Dermis blood vessel endothelial cell (primary cell): ENCODE measurements at regions not wholly inside any gene's neighbourhood (a gene's known extent, or its start where the extent isn't known, plus 50 kb on each side); places are given as distances from the start of the nearest gene placed in this dataset.
"Not testable (repeated sequence)": the region's sequence is repeated elsewhere in the genome, so short reads cannot be mapped to it uniquely, and the experiment has no call there.

ENCODE experiments used
- DNase-seq: peaks from one replicate; pipeline ENCODE4 v3.0.0; 2010

DNA sequence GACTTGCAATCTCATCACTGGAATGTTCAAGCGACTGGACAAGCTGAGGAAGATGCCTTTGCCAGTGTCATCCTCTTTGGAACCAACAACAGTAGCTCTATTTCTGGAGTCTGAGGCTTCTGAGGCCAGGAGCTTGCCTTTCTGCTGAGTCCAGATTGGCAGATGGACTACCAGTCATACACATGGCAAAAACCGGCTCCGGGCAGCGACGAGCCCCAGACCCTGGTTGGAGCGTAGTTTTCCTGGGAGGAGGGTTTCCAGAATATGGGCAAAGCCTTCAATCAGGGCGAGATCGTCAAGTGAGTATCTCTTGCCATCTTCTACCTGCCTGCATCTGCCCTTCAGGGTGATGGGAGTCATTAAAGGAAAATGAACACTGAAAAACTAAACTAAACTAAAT is 807.9 kb downstream of the C4orf33 start:
- DNase-seq: no peak

- DNase-seq: no peak
Observed at GRCh38 chr4:129905256-129905655, 809.3 kb downstream of the C4orf33 start.

DNA sequence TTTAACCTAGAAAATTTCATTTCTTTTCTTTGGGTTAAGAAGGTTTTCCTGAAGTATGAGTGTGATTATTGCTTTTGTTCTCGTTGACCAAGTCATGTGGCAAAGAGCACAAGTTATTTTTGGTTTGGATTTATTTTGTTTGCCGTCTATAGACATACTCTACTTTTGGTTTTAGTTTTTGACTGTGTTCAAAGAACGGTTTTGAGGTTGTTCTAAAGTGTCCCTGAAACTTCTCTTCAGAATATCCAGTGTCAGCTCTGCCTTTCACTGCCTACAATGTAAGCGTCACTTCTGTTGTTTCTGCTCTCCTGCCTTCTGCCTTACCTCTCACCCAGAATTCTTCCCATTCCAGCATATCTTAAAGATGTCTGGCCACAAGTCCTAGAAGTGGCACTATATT is 812.2 kb downstream of the C4orf33 start:
- no peak for DNase-seq

DNA sequence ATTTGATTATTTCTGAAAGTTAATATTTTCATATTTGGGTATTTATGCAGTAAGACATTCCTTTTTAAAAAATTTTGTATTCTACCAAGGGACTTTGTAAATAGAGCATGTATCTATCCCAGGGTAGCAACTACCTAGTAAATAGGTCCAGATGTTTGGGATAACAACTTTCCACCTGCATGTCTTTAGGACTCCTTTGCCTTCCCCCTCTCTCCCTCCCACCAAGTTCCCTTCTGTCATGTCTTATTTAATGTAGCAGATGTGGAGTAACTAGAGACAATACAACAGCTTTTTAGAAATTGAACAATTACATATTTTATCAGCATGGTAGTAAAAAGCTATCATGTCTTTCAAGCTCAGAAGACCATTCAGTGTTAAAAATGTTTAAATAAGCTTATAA is 821.0 kb downstream of the C4orf33 start:
- DNase-seq: no peak

- no peak for DNase-seq
Observed at GRCh38 chr4:129917651-129918050, 821.7 kb downstream of the C4orf33 start.

- no peak for DNase-seq
Observed at GRCh38 chr4:129926936-129927335, 831.0 kb downstream of the C4orf33 start.

DNA sequence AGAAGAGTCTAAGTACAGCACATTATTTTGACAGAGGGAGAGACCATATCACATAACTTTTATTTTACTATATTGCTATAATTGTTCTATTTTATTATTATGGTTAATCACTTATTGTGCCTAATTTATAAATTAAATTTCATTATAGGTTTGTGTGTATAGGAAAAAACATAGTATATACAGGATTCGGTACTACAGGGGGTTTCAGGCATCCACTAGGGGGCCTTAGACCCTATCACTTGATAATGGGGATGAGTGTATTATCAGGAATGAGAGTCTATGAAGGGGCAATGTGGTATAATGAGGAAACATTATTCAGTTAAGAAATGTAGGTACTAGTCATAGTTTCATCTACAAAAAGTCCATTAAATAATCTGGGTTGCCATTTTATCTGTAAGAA is 833.1 kb downstream of the C4orf33 start:
- DNase-seq: no peak

- no peak for DNase-seq
Observed at GRCh38 chr4:129929984-129930383, 834.0 kb downstream of the C4orf33 start.

DNA sequence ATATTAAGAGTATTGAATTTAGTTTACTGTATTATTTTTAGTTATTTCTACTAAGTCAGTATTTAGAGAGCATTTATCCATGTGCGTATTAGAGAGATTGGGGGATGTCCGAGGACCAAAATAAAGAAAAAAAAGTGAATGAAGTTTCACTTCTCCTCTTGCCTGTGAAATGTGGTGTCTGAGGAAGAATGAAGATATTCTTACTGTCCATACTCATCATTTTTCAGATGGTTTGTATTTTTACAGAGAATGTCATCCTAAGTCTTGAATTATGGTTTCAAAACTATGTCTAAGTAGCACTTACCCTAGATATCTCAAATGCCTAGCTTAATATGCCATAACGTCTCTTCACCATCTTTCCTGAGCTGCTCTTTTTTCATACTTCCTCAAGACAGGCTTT is 854.3 kb downstream of the C4orf33 start:
- no peak for DNase-seq

DNA sequence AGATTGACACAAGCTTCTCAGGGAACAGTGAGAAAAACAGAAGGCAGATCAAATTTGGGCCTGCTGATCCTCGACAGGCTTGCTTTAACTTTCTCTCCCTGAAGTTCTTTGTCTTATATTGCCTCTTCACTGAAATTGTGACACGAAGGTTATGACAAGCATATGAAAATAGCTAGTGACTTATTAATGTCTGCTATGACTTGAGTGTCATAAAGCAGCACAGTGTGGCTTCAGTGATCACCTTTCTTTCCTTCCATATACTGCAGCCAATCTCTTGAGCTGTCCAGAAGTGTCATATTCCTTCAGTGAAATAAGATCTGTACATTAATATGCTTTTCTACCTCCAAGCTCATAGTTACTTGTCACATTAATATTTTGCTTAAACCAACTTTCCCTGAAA is 870.2 kb downstream of the C4orf33 start:
- no peak for DNase-seq

DNA sequence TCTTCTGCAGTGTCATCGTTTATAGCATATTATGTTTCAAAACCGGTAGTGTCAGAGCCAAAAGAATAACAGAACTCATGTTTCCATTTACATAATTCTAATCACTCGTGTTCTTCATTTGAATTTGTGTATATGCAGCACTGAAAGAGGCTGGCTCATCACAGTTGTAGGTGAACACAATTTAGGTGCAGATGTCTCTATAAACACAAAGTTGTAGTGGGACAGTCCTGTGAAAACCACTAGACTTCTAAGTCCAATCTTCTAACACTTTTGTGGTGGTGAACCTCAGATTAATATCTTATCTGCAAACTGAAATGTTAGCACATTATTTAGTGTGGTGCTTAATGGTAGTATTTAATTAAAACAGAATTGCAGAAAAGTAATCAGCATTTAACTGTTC is 872.4 kb downstream of the C4orf33 start:
- DNase-seq: no peak

DNA sequence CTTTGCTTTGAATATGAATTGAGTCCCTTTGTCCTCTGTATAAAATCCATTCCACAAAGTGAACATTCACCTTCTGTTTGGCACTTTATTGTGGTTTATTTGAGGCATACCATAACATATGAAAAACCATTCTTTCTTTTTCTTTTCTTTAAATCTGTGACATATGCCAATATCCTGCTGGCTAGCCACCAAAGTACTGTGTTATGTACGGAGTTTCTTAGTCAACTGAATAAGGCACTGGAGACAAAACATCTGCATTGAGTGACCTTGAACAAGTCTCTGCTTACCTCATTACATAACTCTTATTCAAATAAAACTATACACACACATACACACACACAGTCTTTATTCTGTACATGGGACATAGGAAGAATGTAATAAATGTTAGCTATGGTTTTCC is 872.8 kb downstream of the C4orf33 start:
- no peak for DNase-seq

DNA sequence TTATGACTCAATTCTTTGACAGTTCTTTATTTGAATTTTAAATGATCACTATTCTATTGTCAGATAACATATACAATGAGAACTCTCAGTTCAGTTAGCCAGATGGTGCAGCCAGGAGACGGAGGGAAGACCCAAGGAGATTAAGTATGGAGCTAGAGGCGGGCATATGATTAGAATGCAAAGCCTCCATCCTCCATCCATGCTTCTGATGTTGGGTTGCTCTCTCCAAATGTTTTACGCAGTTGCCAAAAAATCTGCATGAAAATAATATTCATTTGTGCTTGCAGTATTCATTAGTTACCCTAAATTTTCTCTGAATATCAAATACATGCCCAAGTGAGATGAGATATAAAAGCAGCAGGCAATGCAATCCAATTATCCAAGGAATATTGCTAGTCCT is 874.8 kb downstream of the C4orf33 start:
- no peak for DNase-seq

DNA sequence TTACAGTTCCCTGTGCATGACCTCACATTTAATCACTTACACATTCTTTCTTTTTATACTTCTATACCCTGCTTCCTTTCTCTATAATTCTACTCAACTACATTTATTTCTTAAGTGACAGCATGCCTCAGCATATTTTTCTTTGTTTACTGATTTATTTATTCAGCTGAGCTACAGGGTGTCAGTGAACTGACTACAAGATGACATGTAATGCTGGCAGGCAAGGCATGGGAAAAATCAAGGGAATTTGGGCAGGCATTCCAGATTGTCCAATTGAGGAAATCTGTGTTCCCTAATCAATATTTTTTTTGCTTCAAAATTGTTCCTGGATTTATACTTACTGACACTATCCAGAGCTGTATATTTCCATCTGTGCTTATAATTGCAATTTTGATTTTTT is 875.5 kb downstream of the C4orf33 start:
- no peak for DNase-seq

- DNase-seq: no peak
Observed at GRCh38 chr4:129972257-129972656, 876.3 kb downstream of the C4orf33 start.

GRCh38 chr4:129974730-129975129 is 878.8 kb downstream of the C4orf33 start:
- no peak for DNase-seq

GRCh38 chr4:129978315-129978714 is 882.4 kb downstream of the C4orf33 start:
- no peak for DNase-seq

DNA sequence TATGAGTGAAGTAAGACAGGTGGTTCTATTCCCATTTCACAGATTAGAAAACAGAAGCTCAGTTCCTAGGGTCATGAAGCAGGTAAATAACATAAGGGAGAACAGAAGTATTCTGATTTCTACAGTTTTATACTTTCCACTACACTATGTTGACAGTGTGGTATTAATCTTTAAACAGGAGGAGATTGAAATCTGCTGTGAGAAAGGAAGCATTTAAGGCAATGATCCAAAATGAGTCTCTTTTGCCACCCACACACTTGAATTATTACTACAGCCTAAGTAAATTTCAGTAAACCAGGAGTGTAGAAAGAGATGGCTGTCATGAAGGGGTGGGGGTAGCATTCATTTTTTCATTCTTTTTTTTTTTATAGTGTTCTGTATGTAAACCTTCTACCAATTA is 893.0 kb downstream of the C4orf33 start:
- DNase-seq: no peak

GRCh38 chr4:129994715-129995114 is 898.8 kb downstream of the C4orf33 start:
- no peak for DNase-seq

GRCh38 chr4:129998436-129999150 is 902.6 kb downstream of the C4orf33 start:
- DNase-seq: no peak

GRCh38 chr4:129999156-129999555 is 903.2 kb downstream of the C4orf33 start:
- DNase-seq: no peak

- DNase-seq: no peak
Observed at GRCh38 chr4:130008461-130008860, 912.5 kb downstream of the C4orf33 start.

- DNase-seq: not testable (repeated sequence)
Observed at GRCh38 chr4:130012806-130013205, 916.9 kb downstream of the C4orf33 start.

- no peak for DNase-seq
Observed at GRCh38 chr4:130021706-130022105, 925.8 kb downstream of the C4orf33 start.

- DNase-seq: no peak
Observed at GRCh38 chr4:130023088-130023487, 927.1 kb downstream of the C4orf33 start.
